NCI-H226 (cell line): ENCODE measurements at regions not wholly inside any gene's neighbourhood (a gene's known extent, or its start where the extent isn't known, plus 50 kb on each side); places are given as distances from the start of the nearest gene placed in this dataset.

Experiments
- DNase-seq: peaks from one replicate; pipeline ENCODE4 v3.0.0-alpha.2; 2015

- no peak for DNase-seq
These were observed 186.0 kb upstream of the TNP1 start for GRCh38 chr2:217045700-217046475.

GRCh38 chr2:217040099-217040498 is 180.2 kb upstream of the TNP1 start:
- DNase-seq: no peak

GRCh38 chr2:217038001-217038400 is 178.1 kb upstream of the TNP1 start:
- no peak for DNase-seq

GRCh38 chr2:217037353-217037752 is 177.5 kb upstream of the TNP1 start:
- DNase-seq: no peak

GRCh38 chr2:217035967-217036366 is 176.1 kb upstream of the TNP1 start:
- no peak for DNase-seq

- DNase-seq: no peak
These were observed 173.3 kb upstream of the TNP1 start for GRCh38 chr2:217033186-217033585.

- DNase-seq: no peak
These were observed 171.6 kb upstream of the TNP1 start for GRCh38 chr2:217031445-217031844.

GRCh38 chr2:217030081-217030480 is 170.2 kb upstream of the TNP1 start:
- no peak for DNase-seq

GRCh38 chr2:217028128-217028527 is 168.3 kb upstream of the TNP1 start:
- no peak for DNase-seq

- DNase-seq: no peak
These were observed 167.6 kb upstream of the TNP1 start for GRCh38 chr2:217027414-217027813.

- DNase-seq: no peak
These were observed 166.7 kb upstream of the TNP1 start for GRCh38 chr2:217026569-217026968.

GRCh38 chr2:217026161-217026560 is 166.3 kb upstream of the TNP1 start:
- DNase-seq: no peak

- DNase-seq: no peak
These were observed 163.7 kb upstream of the TNP1 start for GRCh38 chr2:217023611-217024010.

- DNase-seq: no peak
These were observed 157.8 kb upstream of the TNP1 start for GRCh38 chr2:217017456-217018252.

GRCh38 chr2:217016796-217017419 is 157.0 kb upstream of the TNP1 start:
- DNase-seq: no peak

- DNase-seq: no peak
These were observed 154.7 kb upstream of the TNP1 start for GRCh38 chr2:217014328-217015105.

- DNase-seq: no peak
These were observed 154.1 kb upstream of the TNP1 start for GRCh38 chr2:217013926-217014325.

GRCh38 chr2:217011576-217011975 is 151.7 kb upstream of the TNP1 start:
- DNase-seq: no peak

- DNase-seq: no peak
These were observed 150.3 kb upstream of the TNP1 start for GRCh38 chr2:217010173-217010572.

GRCh38 chr2:217008794-217009193 is 148.9 kb upstream of the TNP1 start:
- no peak for DNase-seq

GRCh38 chr2:217006217-217006616 is 146.4 kb upstream of the TNP1 start:
- no peak for DNase-seq

GRCh38 chr2:217004656-217005055 is 144.8 kb upstream of the TNP1 start:
- DNase-seq: no peak

- DNase-seq: no peak
These were observed 141.9 kb upstream of the TNP1 start for GRCh38 chr2:217001740-217002139.
